HEK293T (cell line): ENCODE measurements at regions not wholly inside any gene's neighbourhood (a gene's known extent, or its start where the extent isn't known, plus 50 kb on each side); places are given as distances from the start of the nearest gene placed in this dataset.

Experiments
- ELF4 ChIP-seq: fragments of 450-650 bp; IDR thresholded peaks from 2 replicates; pipeline ENCODE4 v1.6.1; 2017; ENCODE audit warnings: antibody characterized with exemption
- NFRKB ChIP-seq: fragments of 450-650 bp; IDR thresholded peaks from 2 replicates; pipeline ENCODE4 v1.6.1; 2016; ENCODE audit warnings: mild to moderate bottlenecking, moderate library complexity
- SP1 ChIP-seq: fragments of 450-650 bp; IDR thresholded peaks from 2 replicates; pipeline ENCODE4 v1.6.1; 2017
- TARDBP ChIP-seq: fragments of 450-650 bp; IDR thresholded peaks from 2 replicates; pipeline ENCODE4 v1.6.1; 2016

DNA sequence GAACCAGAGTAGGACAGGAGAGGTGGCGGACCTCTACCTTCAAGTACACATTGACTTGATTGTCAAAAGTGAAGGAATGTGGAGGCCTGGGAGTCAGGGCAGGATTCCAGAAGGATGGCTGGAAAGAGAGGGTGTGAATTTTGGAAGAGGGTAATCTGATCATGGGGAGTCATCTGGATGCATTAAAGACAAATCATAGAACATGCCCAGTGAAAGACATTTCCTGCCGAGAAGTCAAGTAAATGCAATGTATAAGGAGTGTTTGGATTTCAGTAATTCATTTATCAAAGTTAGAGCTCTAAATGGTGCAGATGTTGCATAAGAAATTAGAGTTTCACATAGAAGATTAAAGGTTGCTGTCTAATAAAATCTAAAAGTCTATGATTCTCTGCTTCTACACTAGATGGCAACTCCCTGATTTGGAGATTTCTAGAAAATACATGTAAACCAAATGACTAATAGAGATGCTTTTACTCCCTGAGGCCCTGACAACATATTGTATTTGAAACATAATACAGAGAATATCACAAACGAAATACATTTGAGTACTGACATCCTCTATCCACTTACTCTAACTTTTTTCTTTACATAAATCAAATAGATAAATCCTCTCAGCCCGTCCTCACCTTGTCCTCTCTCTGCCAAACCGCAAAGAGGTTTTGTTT, 91.3 kb downstream of the KCNA5 start:
- TF ChIP-seq SP1 = no peak
- no peak for TF ChIP-seq ELF4
- no peak for TF ChIP-seq NFRKB
- TF ChIP-seq TARDBP = no peak
